CD4-positive, alpha-beta T cell treated with Interleukin-2 at 100 ng/mL for 4 hours (primary cell): ENCODE measurements at regions not wholly inside any gene's neighbourhood (a gene's known extent, or its start where the extent isn't known, plus 50 kb on each side); places are given as distances from the start of the nearest gene placed in this dataset.

Experiments used
- DNase-seq: peaks from one replicate; pipeline ENCODE4 v3.0.0-alpha.2; 2020; ENCODE audit warnings: low spot score

DNA sequence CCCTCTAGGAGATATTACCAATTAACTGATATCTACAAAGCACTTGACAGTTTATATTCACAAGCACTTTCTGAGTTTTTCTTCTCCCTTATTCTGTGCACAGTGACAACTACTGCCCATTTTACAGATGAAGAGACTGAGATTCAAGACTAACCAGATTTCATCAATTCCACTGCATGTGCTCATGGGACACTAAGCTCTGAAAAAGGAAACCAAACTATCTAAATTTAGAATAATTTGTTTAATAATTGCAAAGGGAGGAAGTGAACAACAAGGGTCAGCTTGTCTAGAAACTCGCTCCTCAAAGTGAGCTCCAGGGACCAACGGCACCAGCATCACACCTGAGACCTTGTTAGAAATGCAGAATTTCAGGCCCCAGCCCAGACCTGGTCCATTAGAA lies 50.8 kb upstream of the MYLIP start:
- DNase-seq, result no peak

DNA sequence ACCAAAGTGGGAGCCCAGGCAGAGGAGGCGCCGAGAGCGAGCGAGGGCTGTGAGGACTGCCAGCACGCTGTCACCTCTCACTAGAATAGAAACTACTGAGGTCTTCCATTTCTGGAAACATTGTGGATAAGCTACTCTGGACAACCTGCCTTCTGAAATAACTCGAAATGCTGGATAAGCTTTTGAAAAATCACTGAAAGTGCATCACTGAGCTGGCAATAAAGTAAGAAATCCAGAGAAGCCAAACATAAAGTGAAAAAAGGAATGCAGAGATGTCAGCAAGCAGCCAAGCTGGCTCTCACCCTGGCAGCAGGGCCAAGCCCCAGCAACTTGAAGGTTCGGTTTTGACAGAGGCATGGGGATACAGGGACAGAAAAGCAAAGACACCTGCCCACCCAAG lies 59.2 kb upstream of the MYLIP start:
- no peak for DNase-seq

GRCh38 chr6:16069222-16069621 lies 59.7 kb upstream of the MYLIP start:
- no peak for DNase-seq

- DNase-seq, result no peak
These were observed 61.3 kb upstream of the MYLIP start for GRCh38 chr6:16067568-16067967.

DNA sequence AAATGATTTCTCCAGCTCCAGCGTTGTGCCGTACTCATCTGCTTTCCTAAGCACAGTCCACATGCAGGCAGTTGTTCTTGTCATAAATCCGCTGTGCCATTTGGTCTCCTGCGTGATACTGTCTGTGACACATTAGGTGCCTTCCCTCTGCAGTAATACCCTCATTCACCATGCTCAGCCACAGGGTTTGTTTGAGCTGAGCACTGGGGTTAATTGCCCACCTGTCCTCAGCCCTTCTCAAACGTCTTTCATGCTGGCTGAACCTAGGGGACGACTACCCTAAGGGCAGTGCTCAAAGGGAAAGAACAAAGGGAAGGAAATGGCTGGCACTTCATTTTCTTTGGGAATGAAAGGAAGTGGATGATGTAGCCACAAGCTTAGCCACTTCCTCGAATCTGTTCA lies 64.2 kb upstream of the MYLIP start:
- no peak for DNase-seq

- DNase-seq, result no peak
These were observed 65.3 kb upstream of the MYLIP start for GRCh38 chr6:16063580-16063979.

DNA sequence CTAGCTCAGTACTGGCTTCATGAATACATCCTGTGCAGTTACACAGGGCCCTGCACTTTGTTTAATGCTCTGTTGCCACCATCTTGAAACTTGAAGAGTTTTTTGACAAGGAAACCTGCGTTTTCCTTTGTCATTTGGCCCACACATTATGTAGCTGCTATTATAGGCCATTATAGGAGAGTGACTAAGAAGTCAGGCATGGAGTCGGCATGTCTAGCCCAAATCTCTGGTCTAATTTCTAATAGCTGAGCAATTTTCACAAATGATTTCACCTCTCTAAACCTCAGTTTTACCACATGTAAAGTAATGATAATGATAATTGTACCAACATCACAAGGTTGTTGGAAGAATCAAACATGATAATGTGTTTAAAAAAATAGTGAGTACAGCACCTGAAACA lies 67.1 kb upstream of the MYLIP start:
- no peak for DNase-seq

DNA sequence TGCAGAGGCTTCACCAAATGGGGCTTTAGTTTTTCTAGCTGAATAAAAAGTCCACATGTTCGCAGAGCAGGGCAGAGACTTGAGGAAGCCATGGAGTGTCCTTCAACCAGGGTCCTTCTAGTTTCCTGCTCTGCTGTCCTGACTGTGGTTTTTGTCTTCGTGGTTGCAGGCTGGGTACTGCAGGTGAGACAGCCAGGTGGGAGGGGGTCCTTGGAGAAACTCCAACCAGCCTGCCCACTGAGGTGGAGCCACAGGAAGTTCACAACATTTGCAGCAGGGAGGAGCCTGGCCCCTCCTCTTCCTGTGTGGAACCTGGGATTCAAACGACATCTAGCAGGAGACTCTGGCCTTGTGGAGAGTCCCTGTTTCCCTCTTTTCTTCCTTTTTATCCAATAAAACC lies 68.8 kb upstream of the MYLIP start:
- DNase-seq, result no peak

DNA sequence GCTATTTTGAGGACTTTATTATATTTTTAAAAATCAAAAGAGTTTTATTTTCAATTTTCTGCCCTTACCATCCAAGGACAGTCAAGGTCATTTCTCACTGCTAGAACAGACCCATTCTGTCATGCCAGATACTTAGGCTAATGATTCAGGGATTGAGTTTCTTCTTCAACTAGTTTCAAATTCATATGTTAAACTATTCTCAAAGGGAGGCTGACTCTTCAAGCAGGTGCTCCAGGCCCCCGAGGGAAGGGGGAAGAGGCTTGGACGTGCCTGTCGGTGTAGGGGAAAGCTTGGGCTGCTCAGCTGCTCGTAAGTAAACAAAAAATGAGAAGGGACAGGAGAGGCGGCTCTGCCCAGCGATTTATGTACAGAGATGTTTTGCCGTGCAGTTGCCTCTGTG lies 69.4 kb upstream of the MYLIP start:
- no peak for DNase-seq

- no peak for DNase-seq
These were observed 69.9 kb upstream of the MYLIP start for GRCh38 chr6:16058929-16059345.

DNA sequence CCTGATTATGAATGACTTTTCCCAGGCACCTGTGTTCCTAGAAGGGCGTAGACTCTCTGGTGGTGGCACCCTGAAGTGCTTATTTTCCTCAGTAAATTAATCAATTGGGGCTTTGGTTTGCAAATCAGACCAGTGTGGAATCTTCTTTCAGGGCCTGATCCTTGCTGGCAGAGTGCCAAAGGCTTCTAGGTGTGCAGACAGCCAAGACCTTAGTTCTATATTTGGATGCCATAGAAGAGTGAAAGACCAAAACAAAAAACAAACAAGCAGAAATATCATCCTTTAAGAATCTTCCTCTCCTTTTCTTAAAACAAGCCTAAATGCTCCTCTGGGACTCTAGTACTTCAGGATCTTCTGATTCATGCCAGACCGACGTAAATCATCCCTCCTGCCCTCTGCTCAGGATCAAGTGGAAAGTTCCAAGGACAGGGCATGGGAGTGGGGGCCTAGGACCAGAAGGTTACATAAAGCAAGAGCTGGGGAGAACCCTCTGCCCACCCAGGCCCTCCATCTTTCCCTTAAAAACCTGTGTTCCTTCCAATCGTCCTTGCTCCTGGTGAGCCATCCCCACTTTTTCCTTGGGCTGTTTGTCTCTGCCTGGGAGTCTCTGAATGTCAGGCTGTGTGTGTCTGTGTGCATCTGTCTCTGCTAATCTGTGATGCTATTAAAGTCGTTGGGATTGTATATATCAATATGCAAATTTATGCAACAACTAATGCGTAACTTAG lies 70.5 kb upstream of the MYLIP start:
- no peak for DNase-seq

- no peak for DNase-seq
These were observed 71.4 kb upstream of the MYLIP start for GRCh38 chr6:16057446-16057845.

DNA sequence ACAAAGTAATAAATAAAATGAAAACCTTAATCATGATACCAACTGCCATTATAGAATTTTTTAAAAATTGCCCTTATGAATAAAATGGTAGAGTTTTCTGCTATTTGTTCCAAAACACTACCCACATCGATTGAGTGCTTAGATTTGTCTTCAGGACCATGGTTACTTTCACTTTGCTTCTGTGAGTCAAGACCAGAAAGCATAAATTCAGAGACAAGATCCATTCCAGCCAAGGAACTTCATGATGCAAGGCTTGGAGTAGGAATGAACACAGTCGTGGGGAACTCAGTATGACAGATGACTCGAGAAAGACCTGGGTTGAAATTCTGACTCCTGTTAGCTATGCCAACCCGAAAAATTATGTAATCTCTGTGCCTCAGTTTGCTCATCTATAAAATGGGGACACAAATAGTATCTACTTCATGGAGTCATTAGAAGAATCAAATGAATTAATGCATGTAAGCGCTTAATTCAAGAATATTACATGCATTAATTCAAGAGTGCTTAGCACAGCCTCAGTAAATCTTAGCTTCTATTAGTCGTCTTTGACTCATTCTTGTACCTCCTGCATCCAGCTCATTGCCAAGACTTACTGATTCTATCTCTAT lies 72.5 kb upstream of the MYLIP start:
- no peak for DNase-seq

DNA sequence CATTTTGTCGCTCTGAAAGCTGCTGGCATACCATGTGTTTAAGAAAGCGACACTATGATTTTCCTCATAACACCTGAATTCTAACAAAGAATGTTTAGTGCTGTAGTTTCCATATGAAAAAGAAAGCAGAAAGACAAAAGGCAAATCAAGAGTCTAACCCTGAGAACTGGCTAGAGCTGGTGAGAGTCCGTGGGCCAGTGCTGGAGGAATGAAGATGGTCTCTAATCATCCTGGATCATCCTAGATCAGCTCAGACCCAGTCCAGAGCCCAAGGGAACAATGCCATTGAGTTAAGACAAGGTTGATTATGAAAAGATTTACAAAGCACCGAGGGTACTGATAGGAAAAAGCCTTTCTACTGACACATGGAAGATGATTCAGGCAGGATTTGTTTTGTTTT lies 73.0 kb upstream of the MYLIP start:
- DNase-seq, result no peak

DNA sequence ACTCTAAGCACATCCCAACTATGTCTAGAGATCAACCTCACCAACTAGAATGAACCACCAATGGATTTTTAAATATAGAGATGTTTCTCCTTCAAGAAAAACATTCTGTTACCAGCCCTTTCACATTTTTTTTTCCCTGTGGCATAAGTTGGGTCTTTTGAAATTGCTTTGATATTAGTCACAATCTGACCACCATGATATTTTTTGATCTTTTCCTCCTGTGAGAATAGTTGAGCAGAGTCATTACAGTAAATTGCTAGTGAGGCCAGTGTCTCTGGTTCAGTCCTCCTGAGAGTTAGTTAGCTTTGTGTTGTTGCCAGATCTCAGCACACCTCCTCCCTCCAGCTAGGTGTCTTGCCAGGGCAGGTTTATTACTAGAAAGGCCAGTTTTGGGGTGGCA lies 79.7 kb upstream of the MYLIP start:
- DNase-seq, result no peak

- DNase-seq, result no peak
These were observed 80.7 kb upstream of the MYLIP start for GRCh38 chr6:16048221-16048620.

GRCh38 chr6:16047435-16047990 lies 81.4 kb upstream of the MYLIP start:
- DNase-seq, result no peak

- DNase-seq, result no peak
These were observed 83.6 kb upstream of the MYLIP start for GRCh38 chr6:16045238-16045637.

- no peak for DNase-seq
These were observed 84.7 kb upstream of the MYLIP start for GRCh38 chr6:16044211-16044643.

GRCh38 chr6:16043171-16044135 lies 85.4 kb upstream of the MYLIP start:
- DNase-seq, result no peak

- DNase-seq, result no peak
These were observed 86.1 kb upstream of the MYLIP start for GRCh38 chr6:16042751-16043150.

DNA sequence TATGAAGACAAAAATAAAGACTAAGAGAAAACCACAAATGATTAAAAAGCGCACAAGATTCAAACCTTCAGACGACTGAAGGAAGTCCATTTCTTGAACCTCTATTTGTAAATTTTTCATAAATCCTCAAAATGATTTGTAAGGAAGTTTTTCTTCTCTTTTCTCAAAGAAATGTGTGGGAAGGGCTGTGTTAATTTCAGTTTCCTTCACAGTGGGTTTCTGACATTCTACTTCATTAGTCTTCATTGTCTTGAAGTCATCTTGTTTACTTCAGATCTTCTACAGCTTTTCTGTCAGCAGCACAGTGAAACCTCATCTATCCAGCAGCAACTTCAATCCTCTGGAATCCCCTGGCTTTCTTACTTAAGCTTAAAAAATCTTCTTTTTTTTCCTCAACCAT lies 87.6 kb upstream of the MYLIP start:
- no peak for DNase-seq

- no peak for DNase-seq
These were observed 88.3 kb upstream of the MYLIP start for GRCh38 chr6:16040628-16040974.
